CD14-positive monocyte (primary cell): ENCODE measurements at regions not wholly inside any gene's neighbourhood (a gene's known extent, or its start where the extent isn't known, plus 50 kb on each side); places are given as distances from the start of the nearest gene placed in this dataset.

ENCODE experiments used
- DNase-seq, 3 donors: peaks; one replicate each; pipeline ENCODE4 v3.0.0-alpha.2; 2011 to 2022
- H2AFZ ChIP-seq: 2 replicates; pipeline ENCODE4 v1.6.0; 2012; ENCODE audit warnings: mild to moderate bottlenecking, low read depth, low read length, inconsistent platforms; ENCODE audit not compliant: insufficient read depth, poor library complexity, severe bottlenecking
- H3K27ac ChIP-seq, 2 donors: 1 replicate in 1 of 2; 2 replicates in 1 of 2; pipeline ENCODE4 v1.5.1; 2012 to 2013; ENCODE audit warnings: low read length in 2 of 2, control low read depth in 1 of 2, inconsistent platforms in 1 of 2, low read depth in 1 of 2, mild to moderate bottlenecking in 1 of 2
- H3K27me3 ChIP-seq, 2 donors: one replicate each; pipeline versions ENCODE4 v1.6.0 to v1.6.1; 2011 to 2013; ENCODE audit warnings: low read length in 2 of 2; ENCODE audit not compliant: control insufficient read depth in 2 of 2, insufficient read depth in 2 of 2
- H3K36me3 ChIP-seq, 2 donors: replicated peaks in 1 of 2; 1 replicate in 1 of 2; 2 replicates in 1 of 2; pipeline versions ENCODE4 v1.5.1 to v1.6.1; 2012 to 2013; ENCODE audit warnings: low read length in 2 of 2, control low read depth in 1 of 2, inconsistent platforms in 1 of 2, mild to moderate bottlenecking in 1 of 2; ENCODE audit not compliant: insufficient read depth in 2 of 2, control insufficient read depth in 1 of 2
- H3K4me1 ChIP-seq, 2 donors: 1 replicate in 1 of 2; 2 replicates in 1 of 2; pipeline versions ENCODE4 v1.5.1 to v1.6.1; 2012 to 2013; ENCODE audit warnings: low read length in 2 of 2, control low read depth in 1 of 2, inconsistent platforms in 1 of 2, mild to moderate bottlenecking in 1 of 2, moderate library complexity in 1 of 2; ENCODE audit not compliant: insufficient read depth in 2 of 2, control insufficient read depth in 1 of 2
- H3K4me2 ChIP-seq: replicated peaks from 2 replicates; pipeline ENCODE3; 2012; ENCODE audit warnings: low read length, moderate library complexity, mild to moderate bottlenecking; ENCODE audit not compliant: poor library complexity, severe bottlenecking; ENCODE audit errors: extremely low read depth
- H3K4me3 ChIP-seq, 3 experiments: fragments of 200-600 bp in 1 of 3; sonication (generic) in 1 of 3; replicated peaks in 1 of 3; 1 replicate in 2 of 3; 2 replicates in 1 of 3; pipeline ENCODE4 v1.5.1; 2011 to 2013; ENCODE audit warnings: low read length in 3 of 3, mild to moderate bottlenecking in 3 of 3, control low read depth in 2 of 3, low read depth in 2 of 3, inconsistent platforms in 1 of 3, moderate library complexity in 1 of 3
- H3K79me2 ChIP-seq: 2 replicates; pipeline ENCODE4 v1.6.0; 2012; ENCODE audit warnings: mild to moderate bottlenecking, control low read depth, inconsistent platforms, low read length, moderate library complexity; ENCODE audit not compliant: insufficient read depth
- H3K9ac ChIP-seq: 2 replicates; pipeline ENCODE4 v1.6.0; 2017; ENCODE audit warnings: low read length, mild to moderate bottlenecking; ENCODE audit not compliant: insufficient read depth, poor library complexity, severe bottlenecking
- H3K9me3 ChIP-seq, 2 donors: replicated peaks in 1 of 2; 1 replicate in 1 of 2; 2 replicates in 1 of 2; pipeline versions ENCODE4 v1.5.1 to v1.6.1; 2012 to 2013; ENCODE audit warnings: low read length in 2 of 2, control low read depth in 1 of 2; ENCODE audit not compliant: control insufficient read depth in 1 of 2, insufficient read depth in 1 of 2
- H4K20me1 ChIP-seq: 2 replicates; pipeline ENCODE4 v1.6.0; 2012; ENCODE audit warnings: mild to moderate bottlenecking, low read length, control low read depth, moderate library complexity; ENCODE audit not compliant: insufficient read depth
- H3K27ac Mint-ChIP-seq, 7 donors: one replicate each; pipeline ENCODE4 v1.8.0; 2020; ENCODE audit warnings: mild to moderate bottlenecking in 7 of 7, mixed read lengths in 7 of 7, moderate library complexity in 6 of 7, inconsistent platforms in 2 of 7
- H3K27me3 Mint-ChIP-seq, 3 donors: one replicate each; pipeline ENCODE4 v1.8.0; 2021 to 2022; ENCODE audit warnings: low read depth in 3 of 3, mild to moderate bottlenecking in 3 of 3, mixed read lengths in 3 of 3, moderate library complexity in 3 of 3, inconsistent platforms in 1 of 3
- H3K36me3 Mint-ChIP-seq, 2 donors: one replicate each; pipeline ENCODE4 v1.8.0; 2020; ENCODE audit warnings: mixed read lengths in 2 of 2, inconsistent platforms in 1 of 2, mild to moderate bottlenecking in 1 of 2
- H3K4me1 Mint-ChIP-seq: one replicate; pipeline ENCODE4 v1.8.0; 2020; ENCODE audit warnings: mild to moderate bottlenecking, mixed read lengths
- H3K4me3 Mint-ChIP-seq, 2 donors: one replicate each; pipeline ENCODE4 v1.8.0; 2020; ENCODE audit warnings: mild to moderate bottlenecking in 2 of 2, mixed read lengths in 2 of 2, moderate library complexity in 1 of 2
- H3K9me3 Mint-ChIP-seq, 7 donors: one replicate each; pipeline ENCODE4 v1.8.0; 2020 to 2022; ENCODE audit warnings: mixed read lengths in 7 of 7, mild to moderate bottlenecking in 6 of 7, moderate library complexity in 6 of 7, inconsistent platforms in 2 of 7
- CTCF ChIP-seq: fragments of 200-600 bp; IDR thresholded peaks from one replicate; pipeline ENCODE4 v1.8.0; 2022; ENCODE audit warnings: antibody characterized with exemption, mild to moderate bottlenecking
- WGBS: methylation state at CpG from one replicate; pipeline ENCODE4 v1.1.5; 2013; ENCODE audit warnings: missing lambda C conversion rate; ENCODE audit not compliant: insufficient coverage; 5-methylcytosine and 5-hydroxymethylcytosine counted together
- intact Hi-C, 2 donors: fragments of 100-400 bp; cut with micrococcal nuclease; formaldehyde crosslinking; loops; one replicate each; pipeline versions ENCODE4 v1.15.0 to v1.15.1; 2023

- Mint-ChIP-seq H3K27ac (peak overlapping the region in 1 of 7 donors; percentile 49), H3K9me3 (peaks cover 6 to 60% (median 36%) of the 10 kb centered on the region in 7 donors), H3K27me3 (peaks cover 40 to 63% (median 50%) of the 10 kb centered on the region in 3 donors), H3K36me3 (no peaks in the 10 kb centered on the region), H3K4me1 (no peaks in the 10 kb centered on the region), H3K4me3 (peak overlapping the region in 1 of 2 donors; percentile 17)
- peaks cover 18 to 54% of the 10 kb centered on the region in 2 donors for H3K27me3 ChIP-seq
- intact Hi-C loops, result no loop called here
- no peak overlapping the region for H3K9ac ChIP-seq
- H3K4me3 ChIP-seq, result no peak overlapping the region
- no peak for DNase-seq
- no peak overlapping the region for H3K4me2 ChIP-seq
- WGBS, result 40% methylated on average over 5 of the region's 13 CpGs
- no peaks in the 10 kb centered on the region for H3K36me3 ChIP-seq
- TF ChIP-seq CTCF, result no peak
- H3K9me3 ChIP-seq, result peaks cover 10 to 20% of the 10 kb centered on the region in 2 donors
- H3K4me1 ChIP-seq, result no peaks in the 10 kb centered on the region
- H4K20me1 ChIP-seq, result no peaks in the 10 kb centered on the region
- H3K27ac ChIP-seq, result no peak overlapping the region
- no peak overlapping the region for H2AFZ ChIP-seq
- H3K79me2 ChIP-seq, result no peaks in the 10 kb centered on the region
Measured at GRCh38 chr6:28747083-28747630, 176.6 kb downstream of the TRIM27 start.

- Mint-ChIP-seq H3K9me3 (peaks cover 6 to 59% (median 35%) of the 10 kb centered on the region in 7 donors), H3K4me3 (peak overlapping the region in 1 of 2 donors; percentile 17), H3K36me3 (no peaks in the 10 kb centered on the region), H3K27ac (no peak overlapping the region), H3K27me3 (peaks cover 34 to 59% (median 51%) of the 10 kb centered on the region in 3 donors), H3K4me1 (no peaks in the 10 kb centered on the region)
- Histone ChIP-seq H3K9ac (no peak overlapping the region), H3K4me1 (no peaks in the 10 kb centered on the region), H2AFZ (no peak overlapping the region), H3K27ac (no peak overlapping the region), H3K36me3 (no peaks in the 10 kb centered on the region), H3K9me3 (peaks cover 10 to 18% of the 10 kb centered on the region in 2 donors), H3K79me2 (no peaks in the 10 kb centered on the region), H3K27me3 (peaks cover 17 to 49% of the 10 kb centered on the region in 2 donors), H4K20me1 (no peaks in the 10 kb centered on the region), H3K4me2 (no peak overlapping the region), H3K4me3 (no peak overlapping the region)
- 33% methylated on average over 10 of the region's 19 CpGs for WGBS
- intact Hi-C loops, result no loop called here
- no peak for TF ChIP-seq CTCF
- DNase-seq, result no peak
Measured at GRCh38 chr6:28747631-28748157, 176.1 kb downstream of the TRIM27 start.
